ENCODE measurements at regions not wholly inside any gene's neighbourhood (a gene's known extent, or its start where the extent isn't known, plus 50 kb on each side); places are given as distances from the start of the nearest gene placed in this dataset.

GRCh38 chr20:63126876-63127699 lies 88.8 kb downstream of the YTHDF1 start:
- DNase-seq (peak in 1 of 3 donors; percentile 19), ATAC-seq (no peak)
- no peak overlapping the region for H3K27ac ChIP-seq (ENCODE audit: low read length)
- H3K4me1 ChIP-seq (ENCODE audit: control insufficient read depth, insufficient read depth, low read length) = no peaks in the 10 kb centered on the region
- H3K9me3 ChIP-seq (ENCODE audit: control insufficient read depth, low read length) = peaks cover 2% of the 10 kb centered on the region
- 62% methylated on average over 18 of the region's 18 CpGs for WGBS
- H3K4me3 ChIP-seq (ENCODE audit: low read length) = no peak overlapping the region
- no peaks in the 10 kb centered on the region for H3K27me3 ChIP-seq (ENCODE audit: control insufficient read depth, insufficient read depth)
- intact Hi-C loops (cut with DNase I) = no loop called here

GRCh38 chr20:63125838-63126601 lies 89.9 kb downstream of the YTHDF1 start:
- WGBS = 69% methylated on average over 19 of the region's 19 CpGs
- intact Hi-C loops (cut with DNase I) = no loop called here
- Histone ChIP-seq H3K27me3 (ENCODE audit: control insufficient read depth, insufficient read depth) (no peaks in the 10 kb centered on the region), H3K9me3 (ENCODE audit: control insufficient read depth, low read length) (peaks cover 2% of the 10 kb centered on the region), H3K4me3 (ENCODE audit: low read length) (no peak overlapping the region), H3K27ac (ENCODE audit: low read length) (no peak overlapping the region), H3K4me1 (ENCODE audit: control insufficient read depth, insufficient read depth, low read length) (no peaks in the 10 kb centered on the region)
- ATAC-seq (no peak), DNase-seq (peak in 1 of 3 donors; percentile 6)

GRCh38 chr20:63125581-63125837 lies 90.4 kb downstream of the YTHDF1 start:
- Histone ChIP-seq H3K9me3 (ENCODE audit: control insufficient read depth, low read length) (peaks cover 2% of the 10 kb centered on the region), H3K27ac (ENCODE audit: low read length) (no peak overlapping the region), H3K4me1 (ENCODE audit: control insufficient read depth, insufficient read depth, low read length) (no peaks in the 10 kb centered on the region), H3K4me3 (ENCODE audit: low read length) (no peak overlapping the region), H3K27me3 (ENCODE audit: control insufficient read depth, insufficient read depth) (no peaks in the 10 kb centered on the region)
- intact Hi-C loops (cut with DNase I) = no loop called here
- ATAC-seq = no peak
- no peak for DNase-seq
- WGBS = 56% methylated on average over 5 of the region's 5 CpGs

- no peak overlapping the region for H3K27ac ChIP-seq (ENCODE audit: low read length)
- WGBS = 53% methylated on average over 23 of the region's 23 CpGs
- no peaks in the 10 kb centered on the region for H3K27me3 ChIP-seq (ENCODE audit: control insufficient read depth, insufficient read depth)
These were observed 91.0 kb downstream of the YTHDF1 start for GRCh38 chr20:63124782-63125580.

GRCh38 chr20:63124092-63124781 lies 91.7 kb downstream of the YTHDF1 start:
- no peak overlapping the region for H3K27ac ChIP-seq (ENCODE audit: low read length)
- DNase-seq = peak in 2 of 3 donors; percentile 13 to 44
- WGBS = 80% methylated on average over 19 of the region's 19 CpGs
- H3K4me1 ChIP-seq (ENCODE audit: control insufficient read depth, insufficient read depth, low read length) = no peaks in the 10 kb centered on the region
- H3K27me3 ChIP-seq (ENCODE audit: control insufficient read depth, insufficient read depth) = no peaks in the 10 kb centered on the region
- ATAC-seq = no peak
- intact Hi-C loops (cut with DNase I) = no loop called here
- peaks cover 2% of the 10 kb centered on the region for H3K9me3 ChIP-seq (ENCODE audit: control insufficient read depth, low read length)
- H3K4me3 ChIP-seq (ENCODE audit: low read length) = no peak overlapping the region

More at GRCh38 chr20:63124782-63125580, 91.0 kb downstream of the YTHDF1 start:
- no peaks in the 10 kb centered on the region for H3K4me1 ChIP-seq (ENCODE audit: control insufficient read depth, insufficient read depth, low read length)
- DNase-seq (peak in 2 of 3 donors; percentile 10 to 16), ATAC-seq (no peak)
- intact Hi-C loops (cut with DNase I) = no loop called here
- peaks cover 2% of the 10 kb centered on the region for H3K9me3 ChIP-seq (ENCODE audit: control insufficient read depth, low read length)
- no peak overlapping the region for H3K4me3 ChIP-seq (ENCODE audit: low read length)

- no peaks in the 10 kb centered on the region for H3K4me1 ChIP-seq (ENCODE audit: control insufficient read depth, insufficient read depth, low read length)
- H3K4me3 ChIP-seq (ENCODE audit: low read length) = no peak overlapping the region
- no peak overlapping the region for H3K27ac ChIP-seq (ENCODE audit: low read length)
- peaks cover 2% of the 10 kb centered on the region for H3K9me3 ChIP-seq (ENCODE audit: control insufficient read depth, low read length)
- 84% methylated on average over 21 of the region's 21 CpGs for WGBS
- intact Hi-C loops (cut with DNase I) = no loop called here
- peak in 2 of 3 donors; percentile 29 to 33 for DNase-seq
- H3K27me3 ChIP-seq (ENCODE audit: control insufficient read depth, insufficient read depth) = no peaks in the 10 kb centered on the region
- ATAC-seq = no peak
These were observed 92.6 kb downstream of the YTHDF1 start for GRCh38 chr20:63123331-63123741.

GRCh38 chr20:63122626-63123025 lies 93.3 kb downstream of the YTHDF1 start:
- intact Hi-C loops (cut with DNase I) = no loop called here
- no peak for DNase-seq
- 75% methylated on average over 7 of the region's 7 CpGs for WGBS
- Histone ChIP-seq H3K9me3 (ENCODE audit: control insufficient read depth, low read length) (peaks cover 2% of the 10 kb centered on the region), H3K27me3 (ENCODE audit: control insufficient read depth, insufficient read depth) (no peaks in the 10 kb centered on the region), H3K4me1 (ENCODE audit: control insufficient read depth, insufficient read depth, low read length) (no peaks in the 10 kb centered on the region), H3K27ac (ENCODE audit: low read length) (no peak overlapping the region), H3K4me3 (ENCODE audit: low read length) (no peak overlapping the region)
- no peak for ATAC-seq

GRCh38 chr20:63121749-63122405 lies 94.1 kb downstream of the YTHDF1 start:
- H3K4me3 ChIP-seq (ENCODE audit: low read length) = no peak overlapping the region
- ATAC-seq = no peak
- H3K9me3 ChIP-seq (ENCODE audit: control insufficient read depth, low read length) = peaks cover 2% of the 10 kb centered on the region
- WGBS = 81% methylated on average over 23 of the region's 23 CpGs
- DNase-seq = peak in 2 of 3 donors; percentile 32 to 44
- no peaks in the 10 kb centered on the region for H3K4me1 ChIP-seq (ENCODE audit: control insufficient read depth, insufficient read depth, low read length)
- H3K27ac ChIP-seq (ENCODE audit: low read length) = no peak overlapping the region
- H3K27me3 ChIP-seq (ENCODE audit: control insufficient read depth, insufficient read depth) = no peaks in the 10 kb centered on the region
- intact Hi-C loops (cut with DNase I) = no loop called here

GRCh38 chr20:63121246-63121645 lies 94.7 kb downstream of the YTHDF1 start:
- Histone ChIP-seq H3K27me3 (ENCODE audit: control insufficient read depth, insufficient read depth) (no peaks in the 10 kb centered on the region), H3K4me3 (ENCODE audit: low read length) (no peak overlapping the region), H3K9me3 (ENCODE audit: control insufficient read depth, low read length) (peaks cover 2% of the 10 kb centered on the region), H3K4me1 (ENCODE audit: control insufficient read depth, insufficient read depth, low read length) (no peaks in the 10 kb centered on the region), H3K27ac (ENCODE audit: low read length) (no peak overlapping the region)
- 84% methylated on average over 15 of the region's 15 CpGs for WGBS
- DNase-seq (peak in 2 of 3 donors; percentile 12 to 26), ATAC-seq (no peak)
- intact Hi-C loops (cut with DNase I) = no loop called here

GRCh38 chr20:63120808-63121090 lies 95.2 kb downstream of the YTHDF1 start:
- Histone ChIP-seq H3K4me1 (ENCODE audit: control insufficient read depth, insufficient read depth, low read length) (no peaks in the 10 kb centered on the region), H3K4me3 (ENCODE audit: low read length) (no peak overlapping the region), H3K27me3 (ENCODE audit: control insufficient read depth, insufficient read depth) (no peaks in the 10 kb centered on the region), H3K9me3 (ENCODE audit: control insufficient read depth, low read length) (peaks cover 2% of the 10 kb centered on the region), H3K27ac (ENCODE audit: low read length) (no peak overlapping the region)
- no peak for ATAC-seq
- DNase-seq = peak in 2 of 3 donors; percentile 9 to 40
- 61% methylated on average over 5 of the region's 5 CpGs for WGBS
- intact Hi-C loops (cut with DNase I) = no loop called here

Data from right cardiac atrium (tissue), 5 donors.